GM21423 (cell line): ENCODE measurements at regions not wholly inside any gene's neighbourhood (a gene's known extent, or its start where the extent isn't known, plus 50 kb on each side); places are given as distances from the start of the nearest gene placed in this dataset.

Experiments used
- ATAC-seq: cut with Tn5 transposase; IDR thresholded peaks from one replicate; pipeline ENCODE4 v1.9.1; 2021; ENCODE audit warnings: mild to moderate bottlenecking, moderate library complexity; ENCODE audit not compliant: unreplicated experiment

GRCh38 chr4:121526509-121526908, 145.7 kb upstream of the QRFPR start:
- no peak for ATAC-seq

GRCh38 chr4:121519236-121519838, 138.5 kb upstream of the QRFPR start:
- ATAC-seq: no peak

GRCh38 chr4:121517241-121517640, 136.4 kb upstream of the QRFPR start:
- ATAC-seq: no peak

GRCh38 chr4:121514443-121514842, 133.6 kb upstream of the QRFPR start:
- no peak for ATAC-seq

GRCh38 chr4:121510341-121510874, 129.6 kb upstream of the QRFPR start:
- peak; percentile 74 for ATAC-seq

GRCh38 chr4:121485190-121485804, 104.5 kb upstream of the QRFPR start:
- ATAC-seq: no peak

GRCh38 chr4:121484633-121485032, 103.8 kb upstream of the QRFPR start:
- ATAC-seq: peak; percentile 92

GRCh38 chr4:121479808-121480207, 99.0 kb upstream of the QRFPR start:
- ATAC-seq: no peak

GRCh38 chr4:121477480-121477879, 96.7 kb upstream of the QRFPR start:
- ATAC-seq: no peak

- no peak for ATAC-seq
Observed at GRCh38 chr4:121477079-121477478, 96.3 kb upstream of the QRFPR start.

- ATAC-seq: no peak
Observed at GRCh38 chr4:121472937-121473721, 92.3 kb upstream of the QRFPR start.

- ATAC-seq: peak; percentile 49
Observed at GRCh38 chr4:121464854-121465253, 84.0 kb upstream of the QRFPR start.

- peak; percentile 85 for ATAC-seq
Observed at GRCh38 chr4:121462660-121463261, 81.9 kb upstream of the QRFPR start.

- no peak for ATAC-seq
Observed at GRCh38 chr4:121459026-121459425, 78.2 kb upstream of the QRFPR start.

GRCh38 chr4:121457278-121457875, 76.6 kb upstream of the QRFPR start:
- no peak for ATAC-seq

- no peak for ATAC-seq
Observed at GRCh38 chr4:121455285-121455684, 74.5 kb upstream of the QRFPR start.

- ATAC-seq: no peak
Observed at GRCh38 chr4:121454251-121454979, 73.6 kb upstream of the QRFPR start.

GRCh38 chr4:121451310-121451709, 70.5 kb upstream of the QRFPR start:
- no peak for ATAC-seq

- no peak for ATAC-seq
Observed at GRCh38 chr4:121449416-121449815, 68.6 kb upstream of the QRFPR start.

GRCh38 chr4:121448231-121448630, 67.4 kb upstream of the QRFPR start:
- no peak for ATAC-seq
